Upper lobe of left lung (tissue), 6 donors: ENCODE measurements at regions not wholly inside any gene's neighbourhood (a gene's known extent, or its start where the extent isn't known, plus 50 kb on each side); places are given as distances from the start of the nearest gene placed in this dataset.

Experiments
- ATAC-seq, 2 donors: fragments of 200-7000 bp; cut with Tn5 transposase; one replicate each; pipeline ENCODE4 v1.9.1; 2022; ENCODE audit warnings: mild to moderate bottlenecking in 2 of 2, moderate library complexity in 2 of 2; ENCODE audit not compliant: low FRiP score in 2 of 2
- DNase-seq, 2 donors: peaks; one replicate each; pipeline ENCODE4 v3.0.0-alpha.2; 2019 to 2020
- H3K27ac ChIP-seq, 4 donors: fragments of 200-600 bp; sonication (generic); one replicate each; pipeline ENCODE4 v1.5.1; 2016 to 2019
- H3K27me3 ChIP-seq, 4 donors: fragments of 200-600 bp; sonication (generic); one replicate each; pipeline ENCODE4 v1.5.1; 2017 to 2019
- H3K36me3 ChIP-seq, 4 donors: fragments of 200-600 bp; sonication (generic); one replicate each; pipeline ENCODE4 v1.5.1; 2016 to 2019
- H3K4me1 ChIP-seq, 4 donors: fragments of 200-600 bp; sonication (generic); one replicate each; pipeline ENCODE4 v1.5.1; 2018 to 2019
- H3K4me3 ChIP-seq, 4 donors: fragments of 200-600 bp; sonication (generic); one replicate each; pipeline ENCODE4 v1.5.1; 2017 to 2019; ENCODE audit warnings: mild to moderate bottlenecking in 2 of 4, moderate library complexity in 1 of 4
- H3K9me3 ChIP-seq, 4 donors: fragments of 200-600 bp; sonication (generic); one replicate each; pipeline ENCODE4 v1.5.1; 2018 to 2019
- EP300 ChIP-seq, 4 donors: sonication (generic); formaldehyde crosslinking; IDR thresholded peaks; one replicate each; pipeline ENCODE4 v1.5.1; 2017; ENCODE audit warnings: antibody characterized with exemption in 4 of 4, control low read depth in 2 of 4
- POLR2A ChIP-seq, 4 donors: fragments of 450-650 bp; IDR thresholded peaks; one replicate each; pipeline ENCODE4 v1.5.1; 2016 to 2017; ENCODE audit warnings: antibody characterized with exemption in 4 of 4, mild to moderate bottlenecking in 2 of 4
- POLR2AphosphoS5 ChIP-seq, 2 donors: sonication (generic); formaldehyde crosslinking; IDR thresholded peaks; one replicate each; pipeline ENCODE4 v1.5.1; 2017; ENCODE audit warnings: antibody characterized with exemption in 2 of 2
- WGBS, 2 donors: methylation state at CpG; one replicate each; pipeline ENCODE4 v1.1.5; 2017 to 2018; 5-methylcytosine and 5-hydroxymethylcytosine counted together
- TF ChIP-seq, protein P1 (sequence below), 6 experiments: fragments of 450-650 bp in 4 of 6; fragments of 200-600 bp in 2 of 6; sonication (generic) in 2 of 6; IDR thresholded peaks; one replicate each; pipeline ENCODE4 v1.5.1; 2016 to 2019; ENCODE audit warnings: antibody characterized with exemption in 6 of 6
- donor health status: DM: no; HTN: no; CAD: no; lungs with moderate emphysema.
- donor health status: DM: no; HTN: yes; CAD: no; lungs with severe emphysema.

DNA sequence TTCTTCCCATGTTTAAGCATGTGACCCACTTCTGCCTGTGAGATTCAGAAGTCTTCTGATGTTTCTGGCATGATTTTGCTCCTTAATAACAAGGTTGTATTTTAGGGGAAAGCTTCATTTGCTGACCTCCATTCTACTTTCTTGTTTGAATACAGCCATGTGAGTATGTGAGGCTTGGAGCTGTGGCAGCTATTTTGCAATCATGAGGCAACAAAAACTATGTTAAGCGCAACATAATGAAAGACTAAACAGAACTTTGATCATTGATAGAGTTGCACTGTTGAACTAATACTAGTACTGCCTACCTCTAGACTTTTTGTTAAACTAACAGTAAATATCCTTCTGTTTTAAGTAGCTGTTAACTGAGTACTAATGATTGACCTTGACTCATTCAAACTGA lies 203.8 kb upstream of the FAM3C start:
- ATAC-seq (no peak), DNase-seq (no peak)
- H3K4me3 ChIP-seq = no peak overlapping the region
- H3K27ac ChIP-seq = no peak overlapping the region
- TF ChIP-seq, protein P1, sequence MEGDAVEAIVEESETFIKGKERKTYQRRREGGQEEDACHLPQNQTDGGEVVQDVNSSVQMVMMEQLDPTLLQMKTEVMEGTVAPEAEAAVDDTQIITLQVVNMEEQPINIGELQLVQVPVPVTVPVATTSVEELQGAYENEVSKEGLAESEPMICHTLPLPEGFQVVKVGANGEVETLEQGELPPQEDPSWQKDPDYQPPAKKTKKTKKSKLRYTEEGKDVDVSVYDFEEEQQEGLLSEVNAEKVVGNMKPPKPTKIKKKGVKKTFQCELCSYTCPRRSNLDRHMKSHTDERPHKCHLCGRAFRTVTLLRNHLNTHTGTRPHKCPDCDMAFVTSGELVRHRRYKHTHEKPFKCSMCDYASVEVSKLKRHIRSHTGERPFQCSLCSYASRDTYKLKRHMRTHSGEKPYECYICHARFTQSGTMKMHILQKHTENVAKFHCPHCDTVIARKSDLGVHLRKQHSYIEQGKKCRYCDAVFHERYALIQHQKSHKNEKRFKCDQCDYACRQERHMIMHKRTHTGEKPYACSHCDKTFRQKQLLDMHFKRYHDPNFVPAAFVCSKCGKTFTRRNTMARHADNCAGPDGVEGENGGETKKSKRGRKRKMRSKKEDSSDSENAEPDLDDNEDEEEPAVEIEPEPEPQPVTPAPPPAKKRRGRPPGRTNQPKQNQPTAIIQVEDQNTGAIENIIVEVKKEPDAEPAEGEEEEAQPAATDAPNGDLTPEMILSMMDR (IDR thresholded peaks at IDR 0.05) = no peak
- no peak for TF ChIP-seq EP300 (IDR thresholded peaks at IDR 0.05)
- TF ChIP-seq POLR2A (IDR thresholded peaks at IDR 0.05) = no peak
- TF ChIP-seq POLR2AphosphoS5 (IDR thresholded peaks at IDR 0.05) = no peak
- WGBS, 2 donors = 94 to 97% methylated on average over 1 of the region's 1 CpG
- H3K9me3 ChIP-seq = peaks cover 0 to 4% (median 0%) of the 10 kb centered on the region in 4 donors
- H3K4me1 ChIP-seq = no peaks in the 10 kb centered on the region
- no peaks in the 10 kb centered on the region for H3K36me3 ChIP-seq
- no peaks in the 10 kb centered on the region for H3K27me3 ChIP-seq

- no peaks in the 10 kb centered on the region for H3K4me1 ChIP-seq
- H3K9me3 ChIP-seq = peaks cover 0 to 3% (median 0%) of the 10 kb centered on the region in 4 donors
- H3K27me3 ChIP-seq = no peaks in the 10 kb centered on the region
- H3K27ac ChIP-seq = no peak overlapping the region
- no peak overlapping the region for H3K4me3 ChIP-seq
- no peak for TF ChIP-seq POLR2AphosphoS5 (IDR thresholded peaks at IDR 0.05)
- TF ChIP-seq, protein P1 (IDR thresholded peaks at IDR 0.05) = no peak
- no peak for TF ChIP-seq EP300 (IDR thresholded peaks at IDR 0.05)
- no peak for TF ChIP-seq POLR2A (IDR thresholded peaks at IDR 0.05)
- DNase-seq = no peak
- ATAC-seq = no peak
- WGBS, 2 donors = 64 to 81% methylated on average over 5 of the region's 5 CpGs
- no peaks in the 10 kb centered on the region for H3K36me3 ChIP-seq
Observed at GRCh38 chr7:121595758-121596696, 199.9 kb upstream of the FAM3C start.

GRCh38 chr7:121591926-121592325 lies 195.8 kb upstream of the FAM3C start:
- Histone ChIP-seq H3K9me3 (no peaks in the 10 kb centered on the region), H3K36me3 (no peaks in the 10 kb centered on the region), H3K4me3 (no peak overlapping the region), H3K27ac (no peak overlapping the region), H3K27me3 (no peaks in the 10 kb centered on the region), H3K4me1 (no peaks in the 10 kb centered on the region)
- ATAC-seq = no peak
- 82 to 89% methylated on average over 3 of the region's 3 CpGs for WGBS, 2 donors
- TF ChIP-seq EP300 (IDR thresholded peaks at IDR 0.05) (no peak), POLR2A (IDR thresholded peaks at IDR 0.05) (no peak), POLR2AphosphoS5 (IDR thresholded peaks at IDR 0.05) (no peak)
- TF ChIP-seq, protein P1 (IDR thresholded peaks at IDR 0.05) = no peak
- DNase-seq = no peak

- no peaks in the 10 kb centered on the region for H3K27me3 ChIP-seq
- no peak overlapping the region for H3K27ac ChIP-seq
- ATAC-seq (no peak), DNase-seq (no peak)
- H3K36me3 ChIP-seq = no peaks in the 10 kb centered on the region
- WGBS, 2 donors = 66 to 77% methylated on average over 5 of the region's 5 CpGs
- H3K4me3 ChIP-seq = no peak overlapping the region
- H3K4me1 ChIP-seq = no peaks in the 10 kb centered on the region
- TF ChIP-seq POLR2A (IDR thresholded peaks at IDR 0.05) (no peak), EP300 (IDR thresholded peaks at IDR 0.05) (no peak), POLR2AphosphoS5 (IDR thresholded peaks at IDR 0.05) (no peak)
- TF ChIP-seq, protein P1 (IDR thresholded peaks at IDR 0.05) = no peak
- no peaks in the 10 kb centered on the region for H3K9me3 ChIP-seq
Observed at GRCh38 chr7:121587435-121587834, 191.3 kb upstream of the FAM3C start.

DNA sequence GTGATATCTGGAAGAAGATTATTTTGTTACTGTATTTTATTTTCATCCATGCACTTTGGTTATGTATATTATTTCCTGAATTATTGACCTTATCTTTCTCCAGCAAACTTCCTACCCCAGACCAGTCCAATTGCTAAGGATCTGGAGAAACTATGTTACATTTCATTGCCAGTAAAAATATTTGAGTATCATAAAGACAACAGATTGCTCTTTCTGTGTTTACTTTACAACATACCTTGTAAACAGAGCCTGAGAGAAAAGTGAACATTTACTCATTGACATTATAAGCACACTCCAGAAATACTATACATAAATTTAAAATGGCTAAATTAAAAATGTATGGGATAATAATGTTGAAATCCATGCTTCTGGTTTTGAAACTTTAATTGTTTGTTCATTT lies 186.2 kb upstream of the FAM3C start:
- H3K9me3 ChIP-seq = no peaks in the 10 kb centered on the region
- TF ChIP-seq POLR2A (IDR thresholded peaks at IDR 0.05) (no peak), EP300 (IDR thresholded peaks at IDR 0.05) (no peak), POLR2AphosphoS5 (IDR thresholded peaks at IDR 0.05) (no peak)
- TF ChIP-seq, protein P1 (IDR thresholded peaks at IDR 0.05) = no peak
- ATAC-seq (no peak), DNase-seq (no peak)
- H3K36me3 ChIP-seq = no peaks in the 10 kb centered on the region
- no peaks in the 10 kb centered on the region for H3K4me1 ChIP-seq
- H3K27ac ChIP-seq = no peak overlapping the region
- no peaks in the 10 kb centered on the region for H3K27me3 ChIP-seq
- no peak overlapping the region for H3K4me3 ChIP-seq
